Mesenchymal stem cell (in vitro differentiated cells and primary cell): ENCODE measurements at regions not wholly inside any gene's neighbourhood (a gene's known extent, or its start where the extent isn't known, plus 50 kb on each side); places are given as distances from the start of the nearest gene placed in this dataset.

ENCODE experiments used
- DNase-seq: peaks from one replicate; pipeline ENCODE4 v3.0.0-alpha.2; 2013
- H2AFZ ChIP-seq: one replicate; pipeline ENCODE4 v1.6.1; 2013; ENCODE audit warnings: low read depth, mild to moderate bottlenecking, control low read depth, inconsistent platforms, low read length, moderate library complexity
- H2AK5ac ChIP-seq: 2 replicates; pipeline ENCODE4 v1.6.1; 2013; ENCODE audit warnings: low read length, moderate library complexity, mild to moderate bottlenecking, inconsistent platforms; ENCODE audit not compliant: severe bottlenecking
- H2BK120ac ChIP-seq: one replicate; pipeline ENCODE4 v1.6.1; 2013; ENCODE audit warnings: low read depth, mild to moderate bottlenecking, inconsistent platforms, low read length, moderate library complexity
- H2BK12ac ChIP-seq, 2 experiments: one replicate each; pipeline ENCODE4 v1.6.1; 2013; ENCODE audit warnings: inconsistent platforms in 2 of 2, low read length in 2 of 2, mild to moderate bottlenecking in 2 of 2, moderate library complexity in 2 of 2, control low read depth in 1 of 2
- H2BK15ac ChIP-seq: one replicate; pipeline ENCODE4 v1.6.1; 2013; ENCODE audit warnings: mild to moderate bottlenecking, low read depth, inconsistent platforms; ENCODE audit not compliant: poor library complexity, severe bottlenecking
- H2BK5ac ChIP-seq: 2 replicates; pipeline ENCODE4 v1.6.1; 2013; ENCODE audit warnings: low read depth, mild to moderate bottlenecking, low read length, control low read depth, inconsistent platforms; ENCODE audit not compliant: poor library complexity, severe bottlenecking
- H3K14ac ChIP-seq, 2 experiments: one replicate each; pipeline ENCODE4 v1.6.1; 2013; ENCODE audit warnings: inconsistent platforms in 2 of 2, low read length in 2 of 2, control low read depth in 1 of 2, mild to moderate bottlenecking in 1 of 2, moderate library complexity in 1 of 2
- H3K18ac ChIP-seq, 2 experiments: one replicate each; pipeline ENCODE4 v1.6.1; 2013; ENCODE audit warnings: inconsistent platforms in 2 of 2, low read length in 2 of 2, control low read depth in 1 of 2, low read depth in 1 of 2, mild to moderate bottlenecking in 1 of 2
- H3K23ac ChIP-seq, 2 experiments: one replicate each; pipeline ENCODE4 v1.6.1; 2013; ENCODE audit warnings: inconsistent platforms in 2 of 2, low read length in 2 of 2, mild to moderate bottlenecking in 2 of 2, moderate library complexity in 2 of 2, control low read depth in 1 of 2
- H3K27ac ChIP-seq: 2 replicates; pipeline ENCODE4 v1.5.1; 2013; ENCODE audit warnings: mild to moderate bottlenecking, moderate library complexity, low read length, control low read depth, inconsistent platforms; ENCODE audit not compliant: poor library complexity, severe bottlenecking
- H3K27me3 ChIP-seq, 2 experiments: 2 replicates each; pipeline versions ENCODE4 v1.6.1 to v1.7.0; 2013; ENCODE audit warnings: low read length in 2 of 2, mild to moderate bottlenecking in 2 of 2, moderate library complexity in 2 of 2, control low read depth in 1 of 2, inconsistent platforms in 1 of 2; ENCODE audit not compliant: control insufficient read depth in 1 of 2, insufficient read depth in 1 of 2
- H3K36me3 ChIP-seq, 2 experiments: 2 replicates each; pipeline versions ENCODE4 v1.6.1 to v1.7.0; 2013; ENCODE audit warnings: low read length in 2 of 2, control low read depth in 1 of 2, inconsistent platforms in 1 of 2, low read depth in 1 of 2, mild to moderate bottlenecking in 1 of 2; ENCODE audit not compliant: insufficient read depth in 2 of 2, control insufficient read depth in 1 of 2
- H3K4ac ChIP-seq, 2 experiments: one replicate each; pipeline ENCODE4 v1.6.1; 2013; ENCODE audit warnings: inconsistent platforms in 2 of 2, low read length in 2 of 2, mild to moderate bottlenecking in 2 of 2, moderate library complexity in 2 of 2, control low read depth in 1 of 2, low read depth in 1 of 2
- H3K4me1 ChIP-seq: 2 replicates; pipeline ENCODE4 v1.6.1; 2013; ENCODE audit warnings: low read depth, low read length, control low read depth; ENCODE audit not compliant: control insufficient read depth, insufficient read depth
- H3K4me2 ChIP-seq: 2 replicates; pipeline ENCODE4 v1.6.1; 2013; ENCODE audit warnings: low read length, mild to moderate bottlenecking, inconsistent platforms; ENCODE audit not compliant: poor library complexity, severe bottlenecking
- H3K4me3 ChIP-seq, 2 experiments: 2 replicates each; pipeline versions ENCODE4 v1.5.1 to v1.7.0; 2013; ENCODE audit warnings: low read length in 2 of 2, mild to moderate bottlenecking in 2 of 2, control low read depth in 1 of 2, low read depth in 1 of 2; ENCODE audit not compliant: insufficient read depth in 1 of 2
- H3K79me1 ChIP-seq: replicated peaks from 2 replicates; pipeline ENCODE4 v1.6.1; 2013; ENCODE audit warnings: mild to moderate bottlenecking, control low read depth, low read length, inconsistent platforms; ENCODE audit not compliant: poor library complexity, severe bottlenecking
- H3K9ac ChIP-seq: 2 replicates; pipeline ENCODE4 v1.7.0; 2013; ENCODE audit warnings: mild to moderate bottlenecking, low read length, moderate library complexity
- H3K9me3 ChIP-seq: 2 replicates; pipeline ENCODE4 v1.7.0; 2013; ENCODE audit warnings: mild to moderate bottlenecking, low read length; ENCODE audit not compliant: control insufficient read depth
- H4K8ac ChIP-seq: one replicate; pipeline ENCODE4 v1.6.1; 2013; ENCODE audit warnings: inconsistent platforms, mild to moderate bottlenecking, low read length, moderate library complexity
- H4K91ac ChIP-seq: one replicate; pipeline ENCODE4 v1.6.1; 2013; ENCODE audit warnings: mild to moderate bottlenecking, low read length, inconsistent platforms
- WGBS: methylation state at CpG from one replicate; pipeline ENCODE4 v1.1.7; 2013; ENCODE audit warnings: mixed read lengths; 5-methylcytosine and 5-hydroxymethylcytosine counted together

- Histone ChIP-seq H3K4ac (peak overlapping the region; percentile 18 to 52), H3K9me3 (no peaks in the 10 kb centered on the region), H3K4me1 (no peaks in the 10 kb centered on the region), H3K23ac (no peak overlapping the region), H3K4me3 (no peak overlapping the region), H2BK12ac (peak overlapping the region; percentile 23 to 56), H3K79me1 (no peaks in the 10 kb centered on the region), H3K18ac (peak overlapping the region in 1 of 2 experiments; percentile 50), H2AFZ (no peak overlapping the region), H4K8ac (peak overlapping the region; percentile 33), H4K91ac (peak overlapping the region; percentile 47), H2BK120ac (no peak overlapping the region), H3K27ac (no peak overlapping the region), H3K27me3 (peaks cover 0 to 29% of the 10 kb centered on the region in 2 experiments), H3K36me3 (no peaks in the 10 kb centered on the region), H3K9ac (no peak overlapping the region), H3K14ac (peak overlapping the region in 1 of 2 experiments; percentile 89), H2BK15ac (no peak overlapping the region), H2BK5ac (no peak overlapping the region), H3K4me2 (no peak overlapping the region), H2AK5ac (no peak overlapping the region)
- WGBS, result 88% methylated on average over 16 of the region's 18 CpGs
- no peak for DNase-seq
Observed at GRCh38 chr5:135133698-135134515, 99.9 kb upstream of the PITX1 start.

GRCh38 chr5:135133181-135133580, 99.2 kb upstream of the PITX1 start:
- DNase-seq, result no peak
- Histone ChIP-seq H3K27ac (no peak overlapping the region), H2AFZ (peak overlapping the region; percentile 10), H2BK120ac (no peak overlapping the region), H2AK5ac (no peak overlapping the region), H4K8ac (no peak overlapping the region), H3K4ac (peak overlapping the region in 1 of 2 experiments; percentile 52), H3K9ac (no peak overlapping the region), H3K4me1 (no peaks in the 10 kb centered on the region), H3K18ac (peak overlapping the region in 1 of 2 experiments; percentile 50), H3K4me2 (no peak overlapping the region), H2BK15ac (no peak overlapping the region), H3K4me3 (no peak overlapping the region), H2BK5ac (no peak overlapping the region), H3K27me3 (peaks cover 0 to 22% of the 10 kb centered on the region in 2 experiments), H3K23ac (no peak overlapping the region), H3K14ac (peak overlapping the region in 1 of 2 experiments; percentile 89), H4K91ac (no peak overlapping the region), H3K79me1 (no peaks in the 10 kb centered on the region), H3K9me3 (no peaks in the 10 kb centered on the region), H2BK12ac (peak overlapping the region in 1 of 2 experiments; percentile 23), H3K36me3 (no peaks in the 10 kb centered on the region)
- 91% methylated on average over 9 of the region's 9 CpGs for WGBS

- no peak overlapping the region for H2BK5ac ChIP-seq
Observed at GRCh38 chr5:135131801-135132680, 98.0 kb upstream of the PITX1 start.

More at GRCh38 chr5:135131801-135132680, 98.0 kb upstream of the PITX1 start:
- Histone ChIP-seq H3K79me1 (no peaks in the 10 kb centered on the region), H4K91ac (no peak overlapping the region), H3K4me1 (peaks cover 1% of the 10 kb centered on the region), H3K9ac (no peak overlapping the region), H2BK15ac (peak overlapping the region; percentile 46), H2BK12ac (peak overlapping the region; percentile 0 to 72), H2AK5ac (no peak overlapping the region), H2BK120ac (no peak overlapping the region), H3K36me3 (no peaks in the 10 kb centered on the region), H3K27me3 (peaks cover 0 to 13% of the 10 kb centered on the region in 2 experiments), H3K14ac (no peak overlapping the region), H3K9me3 (no peaks in the 10 kb centered on the region), H3K4me2 (no peak overlapping the region), H3K18ac (peak overlapping the region in 1 of 2 experiments; percentile 42), H4K8ac (no peak overlapping the region), H3K23ac (no peak overlapping the region), H2AFZ (no peak overlapping the region), H3K27ac (no peak overlapping the region), H3K4me3 (no peak overlapping the region), H3K4ac (no peak overlapping the region)
- WGBS, result 92% methylated on average over 12 of the region's 12 CpGs
- DNase-seq, result peak; percentile 56
